HG02840 (cell line): ENCODE measurements at regions not wholly inside any gene's neighbourhood (a gene's known extent, or its start where the extent isn't known, plus 50 kb on each side); places are given as distances from the start of the nearest gene placed in this dataset.
"Not testable (repeated sequence)": the region's sequence is repeated elsewhere in the genome, so short reads cannot be mapped to it uniquely, and the experiment has no call there.

Experiments
- ATAC-seq: cut with Tn5 transposase; IDR thresholded peaks from one replicate; pipeline ENCODE4 v1.9.1; 2021; ENCODE audit warnings: mild to moderate bottlenecking, moderate library complexity, moderate number of reproducible peaks; ENCODE audit not compliant: unreplicated experiment, low FRiP score

GRCh38 chr2:124967325-124967724 is 942.2 kb downstream of the CNTNAP5 start:
- no peak for ATAC-seq

GRCh38 chr2:124970030-124970429 is 944.9 kb downstream of the CNTNAP5 start:
- no peak for ATAC-seq

- no peak for ATAC-seq
These were observed 948.3 kb downstream of the CNTNAP5 start for GRCh38 chr2:124973396-124973795.

- ATAC-seq: no peak
These were observed 950.1 kb downstream of the CNTNAP5 start for GRCh38 chr2:124975224-124975623.

- ATAC-seq: no peak
These were observed 950.6 kb downstream of the CNTNAP5 start for GRCh38 chr2:124975648-124976047.

GRCh38 chr2:124978597-124978996 is 953.5 kb downstream of the CNTNAP5 start:
- no peak for ATAC-seq

- ATAC-seq: no peak
These were observed 958.5 kb downstream of the CNTNAP5 start for GRCh38 chr2:124983595-124983994.

- ATAC-seq: no peak
These were observed 960.2 kb downstream of the CNTNAP5 start for GRCh38 chr2:124985270-124985669.

- ATAC-seq: no peak
These were observed 961.0 kb downstream of the CNTNAP5 start for GRCh38 chr2:124986136-124986535.

GRCh38 chr2:124986870-124987269 is 961.8 kb downstream of the CNTNAP5 start:
- not testable (repeated sequence) for ATAC-seq

GRCh38 chr2:124987436-124987835 is 962.3 kb downstream of the CNTNAP5 start:
- ATAC-seq: not testable (repeated sequence)

GRCh38 chr2:124988111-124988510 is 963.0 kb downstream of the CNTNAP5 start:
- no peak for ATAC-seq

GRCh38 chr2:124988794-124989193 is 963.7 kb downstream of the CNTNAP5 start:
- no peak for ATAC-seq

- no peak for ATAC-seq
These were observed 968.7 kb downstream of the CNTNAP5 start for GRCh38 chr2:124993809-124994208.

- ATAC-seq: no peak
These were observed 970.3 kb downstream of the CNTNAP5 start for GRCh38 chr2:124995185-124995912.

- ATAC-seq: no peak
These were observed 971.3 kb downstream of the CNTNAP5 start for GRCh38 chr2:124996406-124996805.

- no peak for ATAC-seq
These were observed 974.8 kb downstream of the CNTNAP5 start for GRCh38 chr2:124999906-125000305.

- ATAC-seq: no peak
These were observed 979.2 kb downstream of the CNTNAP5 start for GRCh38 chr2:125004106-125004800.

- no peak for ATAC-seq
These were observed 981.6 kb downstream of the CNTNAP5 start for GRCh38 chr2:125006676-125007075.

- not testable (repeated sequence) for ATAC-seq
These were observed 1003.6 kb downstream of the CNTNAP5 start for GRCh38 chr2:125028721-125029120.

GRCh38 chr2:125033871-125034270 is 1008.8 kb downstream of the CNTNAP5 start:
- ATAC-seq: no peak

GRCh38 chr2:125037135-125037653 is 1012.1 kb downstream of the CNTNAP5 start:
- no peak for ATAC-seq
